Hepatocyte (in vitro differentiated cells): ENCODE measurements at regions not wholly inside any gene's neighbourhood (a gene's known extent, or its start where the extent isn't known, plus 50 kb on each side); places are given as distances from the start of the nearest gene placed in this dataset.

Experiments used
- CTCF ChIP-seq: fragments of 200-600 bp; sonication (generic); IDR thresholded peaks from 2 replicates; pipeline ENCODE4 v1.5.1; 2016; ENCODE audit warnings: antibody characterized with exemption, mild to moderate bottlenecking; ENCODE audit not compliant: poor library complexity
- EZH2 ChIP-seq: fragments of 200-600 bp; sonication (generic); IDR thresholded peaks from 2 replicates; pipeline ENCODE4 v1.6.1; 2016; ENCODE audit warnings: antibody characterized with exemption, mild to moderate bottlenecking, borderline replicate concordance

GRCh38 chr16:6021276-6021943 lies 923.8 kb upstream of the EEF2KMT start:
- TF ChIP-seq CTCF (no peak), EZH2 (no peak)
